OCI-LY7 (cell line): ENCODE measurements at regions not wholly inside any gene's neighbourhood (a gene's known extent, or its start where the extent isn't known, plus 50 kb on each side); places are given as distances from the start of the nearest gene placed in this dataset.

Experiments used
- EZH2phosphoT487 ChIP-seq: fragments of 200-600 bp; sonication (generic); IDR thresholded peaks from 2 replicates; pipeline ENCODE4 v1.6.1; 2018; ENCODE audit warnings: low read depth, borderline replicate concordance, mild to moderate bottlenecking, mixed run types, antibody characterized with exemption, low read length, moderate library complexity, mixed read lengths
- TF ChIP-seq, protein P1 (sequence below): fragments of 200-600 bp; sonication (generic); conservative IDR thresholded peaks from 2 replicates; pipeline ENCODE4 v1.5.1; 2014; ENCODE audit warnings: mild to moderate bottlenecking, antibody characterized with exemption, low read length, moderate library complexity, mixed read lengths

DNA sequence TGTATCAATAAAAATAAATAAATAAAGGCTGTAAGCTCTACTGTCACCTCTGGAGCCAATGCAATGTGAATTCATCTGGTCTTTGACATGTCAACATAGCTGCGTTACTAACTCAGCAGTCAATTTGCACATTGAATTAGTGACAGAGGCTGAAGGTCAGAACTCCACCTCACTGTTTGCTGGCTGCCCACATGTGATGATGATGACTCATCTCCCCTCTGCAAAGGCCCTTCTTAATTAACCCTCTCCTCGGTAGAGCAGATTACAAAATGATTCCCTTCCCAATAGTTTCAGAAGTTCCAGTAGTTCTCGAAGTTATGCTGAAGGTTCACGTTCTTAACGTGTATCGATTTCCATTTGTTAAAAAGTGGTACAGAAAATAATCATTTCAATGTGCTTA is 1626.0 kb upstream of the TENM3 start:
- TF ChIP-seq, protein P1, sequence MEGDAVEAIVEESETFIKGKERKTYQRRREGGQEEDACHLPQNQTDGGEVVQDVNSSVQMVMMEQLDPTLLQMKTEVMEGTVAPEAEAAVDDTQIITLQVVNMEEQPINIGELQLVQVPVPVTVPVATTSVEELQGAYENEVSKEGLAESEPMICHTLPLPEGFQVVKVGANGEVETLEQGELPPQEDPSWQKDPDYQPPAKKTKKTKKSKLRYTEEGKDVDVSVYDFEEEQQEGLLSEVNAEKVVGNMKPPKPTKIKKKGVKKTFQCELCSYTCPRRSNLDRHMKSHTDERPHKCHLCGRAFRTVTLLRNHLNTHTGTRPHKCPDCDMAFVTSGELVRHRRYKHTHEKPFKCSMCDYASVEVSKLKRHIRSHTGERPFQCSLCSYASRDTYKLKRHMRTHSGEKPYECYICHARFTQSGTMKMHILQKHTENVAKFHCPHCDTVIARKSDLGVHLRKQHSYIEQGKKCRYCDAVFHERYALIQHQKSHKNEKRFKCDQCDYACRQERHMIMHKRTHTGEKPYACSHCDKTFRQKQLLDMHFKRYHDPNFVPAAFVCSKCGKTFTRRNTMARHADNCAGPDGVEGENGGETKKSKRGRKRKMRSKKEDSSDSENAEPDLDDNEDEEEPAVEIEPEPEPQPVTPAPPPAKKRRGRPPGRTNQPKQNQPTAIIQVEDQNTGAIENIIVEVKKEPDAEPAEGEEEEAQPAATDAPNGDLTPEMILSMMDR, result no peak
- TF ChIP-seq EZH2phosphoT487, result no peak
